Adrenal gland (tissue), 5 donors: ENCODE measurements at regions not wholly inside any gene's neighbourhood (a gene's known extent, or its start where the extent isn't known, plus 50 kb on each side); places are given as distances from the start of the nearest gene placed in this dataset.

Experiments used
- POLR2A ChIP-seq, 2 donors: fragments of 450-650 bp; IDR thresholded peaks; one replicate each; pipeline ENCODE4 v1.6.1; 2017; ENCODE audit warnings: antibody characterized with exemption in 2 of 2, mild to moderate bottlenecking in 2 of 2, moderate library complexity in 1 of 2
- TF ChIP-seq, protein P1 (sequence below), 6 experiments: fragments of 450-650 bp in 4 of 6; fragments of 200-600 bp in 2 of 6; sonication (generic) in 1 of 6; IDR thresholded peaks; 1 replicate in 5 of 6; 2 replicates in 1 of 6; pipeline versions ENCODE4 v1.5.1 to v1.8.0; 2016 to 2021; ENCODE audit warnings: antibody characterized with exemption in 6 of 6, mild to moderate bottlenecking in 2 of 6, moderate library complexity in 1 of 6
- donor health status: DM: no; HTN: no; CAD: no.

DNA sequence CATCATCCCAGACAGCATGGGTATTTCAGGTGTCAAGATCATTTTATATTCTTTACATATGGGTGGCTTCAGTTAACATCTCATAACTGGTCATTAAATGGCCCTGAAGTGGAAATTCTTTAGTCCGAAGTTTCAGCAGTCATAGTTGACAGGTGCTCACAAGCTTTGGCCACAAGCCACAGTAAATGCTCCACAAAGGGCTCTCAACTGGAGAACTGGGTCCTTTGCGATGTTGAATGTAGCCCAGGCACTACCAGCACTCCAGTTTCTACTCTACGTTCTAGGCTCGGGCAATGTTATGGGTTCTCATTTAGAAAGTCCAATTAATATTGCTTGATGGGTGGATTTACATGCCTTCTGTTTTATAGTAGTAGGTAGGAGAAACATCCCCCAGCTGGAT lies 206.3 kb downstream of the CWF19L2 start:
- TF ChIP-seq, protein P1, sequence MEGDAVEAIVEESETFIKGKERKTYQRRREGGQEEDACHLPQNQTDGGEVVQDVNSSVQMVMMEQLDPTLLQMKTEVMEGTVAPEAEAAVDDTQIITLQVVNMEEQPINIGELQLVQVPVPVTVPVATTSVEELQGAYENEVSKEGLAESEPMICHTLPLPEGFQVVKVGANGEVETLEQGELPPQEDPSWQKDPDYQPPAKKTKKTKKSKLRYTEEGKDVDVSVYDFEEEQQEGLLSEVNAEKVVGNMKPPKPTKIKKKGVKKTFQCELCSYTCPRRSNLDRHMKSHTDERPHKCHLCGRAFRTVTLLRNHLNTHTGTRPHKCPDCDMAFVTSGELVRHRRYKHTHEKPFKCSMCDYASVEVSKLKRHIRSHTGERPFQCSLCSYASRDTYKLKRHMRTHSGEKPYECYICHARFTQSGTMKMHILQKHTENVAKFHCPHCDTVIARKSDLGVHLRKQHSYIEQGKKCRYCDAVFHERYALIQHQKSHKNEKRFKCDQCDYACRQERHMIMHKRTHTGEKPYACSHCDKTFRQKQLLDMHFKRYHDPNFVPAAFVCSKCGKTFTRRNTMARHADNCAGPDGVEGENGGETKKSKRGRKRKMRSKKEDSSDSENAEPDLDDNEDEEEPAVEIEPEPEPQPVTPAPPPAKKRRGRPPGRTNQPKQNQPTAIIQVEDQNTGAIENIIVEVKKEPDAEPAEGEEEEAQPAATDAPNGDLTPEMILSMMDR (IDR thresholded peaks at IDR 0.05), result no peak
- TF ChIP-seq POLR2A (IDR thresholded peaks at IDR 0.05), result no peak
